ENCODE measurements at regions not wholly inside any gene's neighbourhood (a gene's known extent, or its start where the extent isn't known, plus 50 kb on each side); places are given as distances from the start of the nearest gene placed in this dataset.

DNA sequence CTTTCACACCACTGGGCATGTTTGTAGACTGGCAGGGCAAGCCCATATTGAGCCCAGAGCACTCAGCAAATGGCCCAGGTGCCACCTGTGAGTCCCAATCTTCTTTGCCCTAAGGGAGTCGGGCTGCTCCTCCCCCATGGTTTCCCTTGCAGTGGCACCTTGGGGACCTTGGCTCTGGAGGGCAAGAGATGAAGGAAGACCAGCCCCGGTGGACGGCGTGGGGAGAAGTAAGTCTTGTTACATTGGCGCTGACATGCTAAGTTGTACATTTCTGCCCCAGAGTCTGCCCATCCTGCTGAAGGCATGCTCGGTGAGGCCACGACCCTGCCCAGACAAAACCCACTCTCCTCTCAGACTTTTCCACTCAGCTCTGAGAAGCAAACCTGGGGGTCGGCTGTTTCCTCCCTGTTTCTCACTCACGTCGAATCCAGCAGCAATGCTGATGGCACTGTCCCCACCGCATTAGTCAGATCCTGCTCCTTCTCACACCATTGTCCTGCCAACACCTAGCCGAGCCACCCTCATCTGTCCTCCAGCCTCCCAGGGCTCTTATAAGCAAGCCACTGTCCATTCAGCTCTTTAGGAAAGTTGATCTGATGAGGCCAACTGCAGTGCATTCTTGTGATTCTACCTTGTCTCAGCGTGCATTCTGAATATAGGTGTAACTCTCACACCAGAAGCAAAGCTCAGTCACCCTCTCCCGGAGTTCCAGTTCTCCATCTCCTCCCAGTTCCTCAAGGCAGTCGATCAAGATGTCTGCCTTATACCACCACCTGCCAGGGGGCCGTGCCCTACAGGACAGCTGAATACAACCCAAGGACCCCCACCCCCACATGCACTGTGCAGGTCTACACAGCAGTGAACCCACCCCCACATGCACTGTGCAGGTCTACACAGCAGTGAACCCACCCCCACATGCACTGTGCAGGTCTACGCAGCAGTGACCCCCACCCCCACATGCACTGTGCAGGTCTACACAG lies 827.1 kb downstream of the TBC1D22A start:
- no peak for DNase-seq (ENCODE audit: low read depth in 4 of 4, low spot score in 3 of 4)

DNA sequence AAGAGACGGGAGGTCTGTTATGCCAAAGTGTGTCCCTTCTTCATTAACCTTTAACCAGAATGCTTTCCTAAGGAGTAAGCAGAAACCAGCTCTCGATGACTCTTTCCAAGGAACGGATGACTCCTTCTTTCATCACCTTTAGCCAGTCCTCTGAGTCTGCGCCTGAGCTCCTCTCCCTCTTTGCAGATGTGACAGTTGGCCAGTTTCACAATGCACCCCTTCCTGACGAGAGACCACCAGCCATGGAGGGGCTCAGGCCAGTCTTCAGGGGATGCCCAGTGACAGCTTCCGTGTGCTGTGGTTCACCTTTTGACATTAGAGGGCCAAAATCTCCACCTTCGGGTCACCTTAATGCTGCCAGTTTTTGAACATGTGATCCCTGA lies 826.1 kb downstream of the TBC1D22A start:
- DNase-seq (ENCODE audit: low read depth in 4 of 4, low spot score in 3 of 4) = no peak

DNA sequence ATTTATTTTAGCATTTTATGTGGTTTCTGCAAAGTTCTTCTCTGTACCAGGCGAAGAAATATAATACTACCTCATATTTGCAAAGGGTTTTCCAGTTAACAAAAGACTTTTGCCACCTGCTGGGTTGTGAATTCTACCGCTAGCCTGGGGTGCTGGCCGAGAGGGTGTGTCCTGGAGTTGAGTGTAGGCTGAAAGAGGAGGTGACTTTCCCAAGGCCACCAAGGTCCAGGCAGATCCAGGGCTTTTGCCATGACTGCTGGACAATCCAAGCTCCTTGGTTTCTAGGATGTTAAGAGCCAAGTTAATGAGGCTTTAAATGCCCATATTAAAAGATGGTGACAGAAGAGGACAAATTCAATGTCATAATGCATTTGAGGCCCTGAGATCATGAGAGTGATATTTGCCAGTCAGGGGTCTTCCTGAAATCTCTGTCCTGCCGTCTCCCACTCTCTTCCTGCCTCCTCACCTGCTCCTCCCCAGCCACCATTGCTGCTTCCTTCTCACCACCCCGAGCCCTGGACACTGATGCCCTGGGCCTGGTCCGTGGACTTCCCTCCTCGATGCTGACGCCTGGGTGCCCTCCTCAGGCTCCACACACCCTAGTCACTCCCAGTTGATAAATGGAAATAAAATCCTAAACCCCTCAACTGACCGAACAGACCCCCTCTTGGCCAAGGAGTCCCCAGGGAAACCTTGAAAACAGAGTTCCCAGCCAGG lies 825.6 kb downstream of the TBC1D22A start:
- no peak for DNase-seq (ENCODE audit: low read depth in 4 of 4, low spot score in 3 of 4)

GRCh38 chr22:47587361-47587760 lies 824.9 kb downstream of the TBC1D22A start:
- no peak for DNase-seq (ENCODE audit: low read depth in 4 of 4, low spot score in 3 of 4)

DNA sequence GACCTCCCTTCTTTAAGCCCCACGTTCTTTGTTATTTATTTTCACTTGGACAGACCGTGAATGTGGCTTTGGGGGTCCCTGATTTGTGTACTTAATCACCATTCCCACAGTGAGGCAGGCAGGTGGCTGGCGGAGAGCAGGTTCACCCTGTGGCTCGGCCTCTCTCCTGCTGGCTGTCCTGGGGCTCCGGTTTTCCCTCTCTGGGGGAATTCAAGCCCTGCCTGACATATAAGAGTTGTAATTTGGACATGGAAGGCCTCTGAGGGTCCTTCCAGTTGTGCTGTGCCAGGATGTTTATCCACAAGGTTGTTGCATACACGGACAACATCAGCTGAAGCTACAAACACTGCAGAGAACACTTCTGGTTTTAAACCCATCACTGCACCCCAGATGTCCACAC lies 824.5 kb downstream of the TBC1D22A start:
- DNase-seq (ENCODE audit: low read depth in 4 of 4, low spot score in 3 of 4) = no peak

DNA sequence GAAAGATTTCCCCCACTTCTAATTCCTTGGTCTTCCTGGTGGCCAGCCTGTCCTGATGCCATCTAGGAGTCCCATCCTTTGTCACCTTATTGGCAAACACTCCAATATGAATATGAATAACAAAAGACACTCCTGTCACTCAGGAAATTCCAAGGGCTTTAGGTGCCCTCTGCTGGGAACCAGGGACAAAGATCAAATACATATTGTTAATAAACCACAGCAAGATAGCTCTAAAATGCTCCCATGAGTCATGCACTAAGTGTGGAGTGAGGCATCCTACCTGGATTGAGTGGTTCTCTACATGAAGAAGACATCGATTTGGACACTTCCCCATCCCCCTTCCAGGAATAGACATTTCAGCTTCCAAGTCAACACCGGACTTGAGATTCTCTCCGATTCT lies 823.6 kb downstream of the TBC1D22A start:
- no peak for DNase-seq (ENCODE audit: low read depth in 4 of 4, low spot score in 3 of 4)

DNA sequence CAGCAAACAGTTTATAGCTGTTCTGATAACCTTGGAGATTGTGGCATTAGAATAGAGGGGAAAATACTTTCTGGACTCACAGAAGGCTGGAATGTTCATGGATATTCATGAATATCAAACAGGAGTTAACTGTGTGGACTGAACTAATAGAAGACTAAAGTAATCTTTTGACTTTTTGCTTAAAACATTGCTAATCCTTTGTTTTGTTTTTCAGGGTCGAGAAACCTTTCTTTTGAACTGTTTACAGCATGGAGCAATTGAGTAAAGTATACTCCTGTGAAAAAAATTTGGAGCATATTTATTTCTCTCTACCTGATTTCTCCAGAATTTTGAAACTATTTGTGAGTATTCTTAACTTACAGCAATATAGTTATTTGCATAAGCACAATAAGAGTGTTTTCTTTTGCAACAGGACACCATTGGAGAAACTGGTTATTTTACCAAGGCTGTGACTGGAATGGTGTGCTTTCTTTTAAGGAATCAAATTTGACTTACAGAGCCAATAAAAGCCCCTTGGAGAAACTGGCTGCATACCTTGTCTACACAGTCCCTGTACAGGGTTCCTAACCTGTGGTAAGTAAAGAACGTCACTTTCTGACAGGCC lies 821.6 kb downstream of the TBC1D22A start:
- DNase-seq (ENCODE audit: low read depth in 4 of 4, low spot score in 3 of 4) = no peak

DNA sequence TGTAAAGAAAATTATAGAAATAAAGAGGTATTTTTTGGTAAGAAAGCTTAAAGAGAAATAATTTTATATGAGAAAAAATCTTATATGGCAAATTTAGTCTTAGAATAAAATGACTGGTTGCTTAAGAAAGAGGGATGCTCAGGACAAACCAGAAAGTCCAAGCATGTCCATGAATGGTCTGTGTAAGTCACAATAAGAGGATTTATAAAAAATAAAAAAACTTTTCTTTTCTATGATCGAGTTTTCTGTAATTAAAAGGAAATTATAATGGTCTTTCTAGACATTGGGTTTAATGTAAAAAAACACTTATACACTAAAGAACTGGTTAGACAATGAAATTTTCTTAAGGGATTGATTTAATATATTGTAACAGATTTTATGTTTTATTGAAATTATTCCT lies 819.6 kb downstream of the TBC1D22A start:
- DNase-seq (ENCODE audit: low read depth in 4 of 4, low spot score in 3 of 4) = no peak

- DNase-seq (ENCODE audit: low read depth in 4 of 4, low spot score in 3 of 4) = no peak
Observed at GRCh38 chr22:47580121-47580520, 817.7 kb downstream of the TBC1D22A start.

- DNase-seq (ENCODE audit: low read depth in 4 of 4, low spot score in 3 of 4) = no peak
Observed at GRCh38 chr22:47576908-47577307, 814.5 kb downstream of the TBC1D22A start.

DNA sequence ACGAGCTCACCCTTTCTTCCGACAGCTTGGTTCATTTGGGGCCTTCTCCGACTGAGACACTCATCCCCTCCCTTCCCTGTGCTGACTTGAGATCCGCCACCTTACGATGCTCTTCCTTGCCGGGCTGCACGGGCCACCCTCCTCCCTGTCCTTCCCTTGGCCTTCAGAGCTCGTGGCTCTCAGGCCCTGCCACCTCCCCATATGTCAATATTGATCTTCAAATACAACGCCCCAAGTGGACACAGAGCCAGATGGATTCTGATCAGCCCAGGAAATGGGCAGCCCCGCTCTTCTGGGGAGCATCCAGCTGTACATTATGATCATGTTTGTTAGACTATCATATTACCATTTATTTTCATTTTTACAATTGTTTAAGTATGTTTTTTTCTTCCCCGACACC lies 812.8 kb downstream of the TBC1D22A start:
- no peak for DNase-seq (ENCODE audit: low read depth in 4 of 4, low spot score in 3 of 4)

DNA sequence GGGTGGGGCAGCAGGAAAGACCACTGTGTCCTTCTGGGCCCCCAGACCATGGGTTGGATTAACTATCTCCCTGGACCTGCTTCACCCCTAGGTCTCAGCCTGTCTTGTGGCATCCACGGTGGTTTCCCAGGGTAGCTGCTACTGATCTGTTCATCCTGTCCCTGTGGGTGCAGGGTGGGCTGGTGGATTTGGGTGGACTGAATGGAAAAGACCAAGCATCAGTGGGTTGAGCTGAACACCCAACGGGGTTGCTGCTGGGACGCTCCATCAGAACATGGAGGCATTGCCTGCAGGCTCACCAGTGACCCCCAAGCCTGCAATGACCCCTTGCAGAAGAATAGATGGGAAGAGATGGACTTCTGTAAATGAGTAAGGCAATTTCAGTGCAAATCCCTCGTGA lies 812.1 kb downstream of the TBC1D22A start:
- DNase-seq (ENCODE audit: low read depth in 4 of 4, low spot score in 3 of 4) = no peak

GRCh38 chr22:47573141-47573540 lies 810.7 kb downstream of the TBC1D22A start:
- DNase-seq (ENCODE audit: low read depth in 4 of 4, low spot score in 3 of 4) = no peak

- DNase-seq (ENCODE audit: low read depth in 4 of 4, low spot score in 3 of 4) = no peak
Observed at GRCh38 chr22:47572443-47572842, 810.0 kb downstream of the TBC1D22A start.

DNA sequence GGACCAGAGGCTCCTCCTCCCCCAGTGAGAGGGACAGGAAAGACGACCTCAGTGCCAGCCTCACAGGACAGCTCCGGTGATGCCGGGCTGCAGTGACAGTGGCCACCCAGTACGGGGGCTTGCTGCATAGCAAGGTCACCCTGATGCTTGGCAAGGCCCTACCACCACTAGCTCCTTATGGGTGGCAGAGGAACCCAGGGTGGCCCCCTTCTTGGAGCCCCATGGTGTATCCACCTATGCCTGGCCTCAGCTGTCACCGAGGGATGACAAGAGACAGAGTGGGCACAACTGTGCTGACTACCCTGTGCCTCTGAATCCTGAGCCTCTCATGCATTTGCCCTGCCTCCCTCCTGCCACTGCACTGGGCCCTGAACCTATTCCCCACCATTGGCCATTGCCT lies 809.2 kb downstream of the TBC1D22A start:
- no peak for DNase-seq (ENCODE audit: low read depth in 4 of 4, low spot score in 3 of 4)

- no peak for DNase-seq (ENCODE audit: low read depth in 4 of 4, low spot score in 3 of 4)
Observed at GRCh38 chr22:47570851-47571250, 808.4 kb downstream of the TBC1D22A start.

DNA sequence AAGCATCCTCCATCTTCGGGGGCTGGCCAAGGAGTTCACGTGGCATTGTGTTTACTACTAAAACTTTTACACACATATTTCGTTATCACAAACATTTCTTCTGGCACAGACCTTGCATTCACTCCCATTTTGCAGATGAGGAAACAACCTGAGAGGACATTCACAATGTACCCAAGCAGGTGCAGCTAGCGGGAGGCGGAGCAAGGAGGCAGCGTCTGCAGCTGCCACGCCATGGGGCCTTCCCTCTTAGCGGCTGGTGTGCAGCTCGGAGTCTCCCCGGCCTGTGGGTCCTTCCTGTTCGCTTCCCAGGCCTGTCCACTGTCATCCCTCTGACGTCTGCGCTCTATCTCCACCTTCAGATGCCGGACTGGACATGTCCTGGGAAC lies 807.8 kb downstream of the TBC1D22A start:
- no peak for DNase-seq (ENCODE audit: low read depth in 4 of 4, low spot score in 3 of 4)

DNA sequence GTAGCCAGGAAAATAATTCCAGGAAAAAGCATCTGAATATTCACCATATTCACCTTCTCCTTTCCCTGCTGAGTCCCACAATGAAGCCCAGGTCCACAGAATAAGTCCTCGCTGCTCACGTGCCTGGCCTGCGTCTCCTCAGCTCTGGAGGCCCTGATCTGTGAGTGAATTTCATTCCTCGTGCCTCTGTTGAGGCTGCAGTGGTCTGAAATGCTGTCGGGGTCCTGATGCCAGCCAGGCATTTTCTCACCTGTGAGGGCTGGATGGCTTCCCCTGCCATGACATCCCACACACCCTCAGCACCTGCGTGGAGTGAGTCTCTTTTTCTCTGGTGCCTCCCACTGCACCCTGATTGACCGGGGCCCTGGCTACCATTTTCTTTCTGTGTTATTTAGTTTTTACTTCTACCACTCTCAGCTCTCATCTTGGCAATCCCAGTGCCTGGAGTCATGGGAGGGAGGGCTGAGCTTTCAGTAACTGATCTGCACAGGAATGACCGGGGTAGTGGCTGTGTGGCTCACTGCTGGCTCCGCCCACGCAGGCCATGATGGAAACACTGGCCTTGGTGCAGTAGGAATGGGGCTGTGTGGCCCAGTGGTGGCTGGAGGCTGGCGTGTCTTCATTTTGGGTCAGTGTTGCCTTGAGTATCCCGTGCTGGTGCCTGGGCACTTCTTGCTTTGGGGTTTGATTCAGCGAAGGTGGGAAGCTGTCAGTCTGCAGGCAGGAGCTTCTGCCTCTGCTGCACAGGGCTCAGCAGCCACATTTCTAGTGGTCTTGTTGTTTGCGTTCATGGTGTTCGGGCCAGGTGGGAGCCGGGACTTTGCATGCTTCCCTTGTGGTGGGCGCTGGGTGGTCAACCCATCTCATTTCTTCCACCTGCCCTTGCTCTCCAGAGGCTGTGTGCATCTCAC lies 807.2 kb downstream of the TBC1D22A start:
- no peak for DNase-seq (ENCODE audit: low read depth in 4 of 4, low spot score in 3 of 4)

DNA sequence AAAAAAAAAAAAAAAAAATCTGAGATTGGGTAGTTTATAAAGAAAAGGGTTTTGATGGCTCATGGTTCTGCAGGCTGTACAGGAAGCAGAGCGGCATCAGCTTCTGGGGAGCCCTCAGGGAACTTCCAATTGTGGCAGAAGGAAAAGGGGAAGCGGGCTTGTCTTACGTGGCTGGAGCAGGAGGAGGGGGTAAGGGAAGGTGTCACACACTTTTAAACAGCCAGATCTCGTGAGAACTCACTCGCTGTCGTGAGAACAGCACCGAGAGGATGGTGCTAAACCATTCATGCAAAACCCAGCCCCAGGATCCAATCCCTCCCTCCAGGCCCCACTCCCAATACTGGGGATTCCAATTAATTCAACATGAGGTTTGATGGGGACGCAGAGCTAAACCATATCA lies 806.2 kb downstream of the TBC1D22A start:
- no peak for DNase-seq (ENCODE audit: low read depth in 4 of 4, low spot score in 3 of 4)
